H9 (cell line): ENCODE measurements at regions not wholly inside any gene's neighbourhood (a gene's known extent, or its start where the extent isn't known, plus 50 kb on each side); places are given as distances from the start of the nearest gene placed in this dataset.

Source experiments
- DNase-seq: peaks from one replicate; pipeline ENCODE4 v3.0.0-alpha.2; 2017
- H2AFZ ChIP-seq: one replicate; pipeline ENCODE4 v1.6.1; 2013; ENCODE audit warnings: mild to moderate bottlenecking, low read length, control low read depth, moderate library complexity
- H2AK5ac ChIP-seq: 2 replicates; pipeline ENCODE4 v1.6.1; 2013; ENCODE audit warnings: low read length, control low read depth, mixed read lengths; ENCODE audit not compliant: insufficient read length
- H2BK120ac ChIP-seq: one replicate; pipeline ENCODE4 v1.6.1; 2013; ENCODE audit warnings: low read depth, mild to moderate bottlenecking, low read length, control low read depth, inconsistent platforms; ENCODE audit not compliant: poor library complexity, severe bottlenecking
- H2BK12ac ChIP-seq: 2 replicates; pipeline ENCODE4 v1.6.1; 2013; ENCODE audit warnings: low read length, control low read depth, mixed read lengths, low read depth; ENCODE audit not compliant: insufficient read length
- H2BK15ac ChIP-seq: 2 replicates; pipeline ENCODE4 v1.6.1; 2013; ENCODE audit warnings: low read depth, low read length, control low read depth
- H2BK20ac ChIP-seq: one replicate; pipeline ENCODE4 v1.6.1; 2013; ENCODE audit warnings: low read depth, mild to moderate bottlenecking, low read length, control low read depth, inconsistent platforms; ENCODE audit not compliant: poor library complexity, severe bottlenecking
- H2BK5ac ChIP-seq: 2 replicates; pipeline ENCODE4 v1.6.1; 2013; ENCODE audit warnings: low read length, control low read depth, mixed read lengths; ENCODE audit not compliant: insufficient read length
- H3K14ac ChIP-seq: 2 replicates; pipeline ENCODE4 v1.6.1; 2013; ENCODE audit warnings: low read length, control low read depth; ENCODE audit not compliant: insufficient read depth
- H3K18ac ChIP-seq: 2 replicates; pipeline ENCODE4 v1.6.1; 2013; ENCODE audit warnings: low read depth, mild to moderate bottlenecking, mixed read lengths, low read length, control low read depth; ENCODE audit not compliant: insufficient read length
- H3K23ac ChIP-seq: 2 replicates; pipeline ENCODE4 v1.6.1; 2013; ENCODE audit warnings: low read length, control low read depth, mixed read lengths, low read depth; ENCODE audit not compliant: insufficient read length
- H3K23me2 ChIP-seq: 2 replicates; pipeline ENCODE4 v1.6.1; 2013; ENCODE audit warnings: low read depth, mild to moderate bottlenecking, mixed read lengths, low read length, control low read depth; ENCODE audit not compliant: insufficient read length, poor library complexity, severe bottlenecking
- H3K27ac ChIP-seq: 2 replicates; pipeline ENCODE4 v1.5.1; 2013; ENCODE audit warnings: low read length, control low read depth, mixed read lengths, low read depth; ENCODE audit not compliant: insufficient read length
- H3K27me3 ChIP-seq: 2 replicates; pipeline ENCODE4 v1.6.1; 2013; ENCODE audit warnings: low read length, control low read depth, inconsistent platforms; ENCODE audit not compliant: insufficient read depth
- H3K4ac ChIP-seq: 2 replicates; pipeline ENCODE4 v1.6.1; 2013; ENCODE audit warnings: low read depth, mild to moderate bottlenecking, control low read depth, inconsistent platforms, low read length, moderate library complexity
- H3K4me1 ChIP-seq: 2 replicates; pipeline ENCODE4 v1.6.1; 2013; ENCODE audit warnings: low read length, control low read depth, inconsistent platforms; ENCODE audit not compliant: insufficient read depth
- H3K4me2 ChIP-seq: 2 replicates; pipeline ENCODE4 v1.6.1; 2013; ENCODE audit warnings: low read length, control low read depth, mixed read lengths; ENCODE audit not compliant: insufficient read length, insufficient read depth
- H3K56ac ChIP-seq: 2 replicates; pipeline ENCODE4 v1.6.1; 2013; ENCODE audit warnings: low read depth, mild to moderate bottlenecking, mixed read lengths, low read length, control low read depth; ENCODE audit not compliant: insufficient read length
- H3K79me1 ChIP-seq: 2 replicates; pipeline ENCODE4 v1.6.1; 2013; ENCODE audit warnings: low read depth, mild to moderate bottlenecking, moderate library complexity, low read length, control low read depth, inconsistent platforms; ENCODE audit not compliant: insufficient read depth, poor library complexity, severe bottlenecking
- H3K79me2 ChIP-seq: 2 replicates; pipeline ENCODE4 v1.6.1; 2013; ENCODE audit warnings: low read length, control low read depth, inconsistent platforms; ENCODE audit not compliant: insufficient read depth
- H3K9ac ChIP-seq: 2 replicates; pipeline ENCODE4 v1.6.1; 2013; ENCODE audit warnings: low read length, control low read depth, mixed read lengths; ENCODE audit not compliant: insufficient read length; ENCODE audit errors: extremely low read depth
- H3K9me3 ChIP-seq: one replicate; pipeline ENCODE4 v1.6.1; 2013; ENCODE audit warnings: low read depth, low read length, inconsistent platforms; ENCODE audit not compliant: control insufficient read depth
- H3T11ph ChIP-seq: one replicate; pipeline ENCODE4 v1.6.1; 2013; ENCODE audit warnings: mild to moderate bottlenecking, low read length, control low read depth, inconsistent platforms
- H4K20me1 ChIP-seq: one replicate; pipeline ENCODE4 v1.6.1; 2013; ENCODE audit not compliant: control insufficient read depth, insufficient read length, insufficient read depth
- H4K5ac ChIP-seq: 2 replicates; pipeline ENCODE4 v1.6.1; 2013; ENCODE audit warnings: low read depth, mild to moderate bottlenecking, mixed read lengths, low read length, control low read depth; ENCODE audit not compliant: insufficient read length
- H4K8ac ChIP-seq: replicated peaks from 2 replicates; pipeline ENCODE4 v1.6.1; 2013; ENCODE audit warnings: low read length, control low read depth, mixed read lengths, low read depth; ENCODE audit not compliant: insufficient read length
- H4K91ac ChIP-seq: 2 replicates; pipeline ENCODE4 v1.6.1; 2013; ENCODE audit warnings: low read depth, mild to moderate bottlenecking, moderate library complexity, mixed read lengths, low read length, control low read depth; ENCODE audit not compliant: insufficient read length
- H3K27ac Mint-ChIP-seq, 3 experiments: 2 replicates in 2 of 3; 3 replicates in 1 of 3; pipeline ENCODE4 v1.8.0; 2020 to 2021; ENCODE audit warnings: mixed read lengths in 3 of 3, mild to moderate bottlenecking in 1 of 3, moderate library complexity in 1 of 3
- H3K27me3 Mint-ChIP-seq: 2 replicates; pipeline ENCODE4 v1.8.0; 2021; ENCODE audit warnings: low read depth, mild to moderate bottlenecking, moderate library complexity, mixed read lengths
- H3K36me3 Mint-ChIP-seq, 3 experiments: 2 replicates in 2 of 3; 3 replicates in 1 of 3; pipeline ENCODE4 v1.8.0; 2020 to 2021; ENCODE audit warnings: low read depth in 3 of 3, mixed read lengths in 3 of 3; ENCODE audit not compliant: insufficient read depth in 1 of 3
- H3K4me1 Mint-ChIP-seq, 2 experiments: 2 replicates each; pipeline ENCODE4 v1.8.0; 2020; ENCODE audit warnings: mixed read lengths in 2 of 2
- H3K4me3 Mint-ChIP-seq, 2 experiments: 2 replicates in 1 of 2; 3 replicates in 1 of 2; pipeline ENCODE4 v1.8.0; 2020 to 2021; ENCODE audit warnings: mild to moderate bottlenecking in 2 of 2, mixed read lengths in 2 of 2, moderate library complexity in 1 of 2
- H3K9me3 Mint-ChIP-seq, 2 experiments: 2 replicates in 1 of 2; 3 replicates in 1 of 2; pipeline ENCODE4 v1.8.0; 2020; ENCODE audit warnings: mild to moderate bottlenecking in 2 of 2, mixed read lengths in 2 of 2, moderate library complexity in 1 of 2
- WGBS: extraction: QIAGEN DNeasy Blood & Tissue Kit; methylation state at CpG from one replicate; pipeline ENCODE4 v1.1.7; 2013; ENCODE audit warnings: missing lambda C conversion rate, low lambda C conversion rate, mixed read lengths; ENCODE audit not compliant: insufficient read length; ENCODE audit errors: extremely low coverage; 5-methylcytosine and 5-hydroxymethylcytosine counted together
- TF ChIP-seq, protein P1 (sequence below): fragments of 200-600 bp; sonication (generic); conservative IDR thresholded peaks from 3 replicates; pipeline ENCODE4 v1.8.0; 2021; ENCODE audit warnings: antibody characterized with exemption, mild to moderate bottlenecking

DNA sequence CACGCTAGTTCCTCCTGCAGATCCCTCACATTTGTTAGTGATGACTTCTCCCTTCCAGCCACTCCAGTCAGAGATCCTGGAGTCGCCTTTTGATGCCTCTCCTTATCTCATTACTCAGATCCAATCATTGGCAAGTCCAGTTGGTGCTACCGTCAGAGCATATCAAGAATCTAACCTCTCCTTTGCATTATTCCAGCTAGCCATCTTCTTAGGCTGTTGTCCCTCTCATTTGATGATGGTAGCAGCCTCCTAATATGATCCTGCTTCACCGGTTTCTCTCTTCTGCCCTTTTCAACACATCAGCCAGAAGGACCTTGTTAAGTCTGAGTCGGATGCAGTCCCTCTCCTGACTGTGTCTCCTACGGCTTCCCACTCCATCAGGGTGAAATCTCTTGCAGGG, 305.6 kb downstream of the THBS2 start:
- H3K79me1 ChIP-seq = no peaks in the 10 kb centered on the region
- no peak overlapping the region for H2BK20ac ChIP-seq
- H2AFZ ChIP-seq = no peak overlapping the region
- no peak overlapping the region for H3T11ph ChIP-seq
- H2BK120ac ChIP-seq = no peak overlapping the region
- H3K27ac Mint-ChIP-seq = no peak overlapping the region
- no peak overlapping the region for H3K4me3 Mint-ChIP-seq
- peaks cover 4% of the 10 kb centered on the region; the same call in 1 of the 2 replicates for H3K27me3 Mint-ChIP-seq
- no peak overlapping the region for H3K56ac ChIP-seq
- peaks cover 6 to 11% (median 6%) of the 10 kb centered on the region in 3 experiments; a peak in 6 of 7 replicates for H3K36me3 Mint-ChIP-seq
- TF ChIP-seq, protein P1, sequence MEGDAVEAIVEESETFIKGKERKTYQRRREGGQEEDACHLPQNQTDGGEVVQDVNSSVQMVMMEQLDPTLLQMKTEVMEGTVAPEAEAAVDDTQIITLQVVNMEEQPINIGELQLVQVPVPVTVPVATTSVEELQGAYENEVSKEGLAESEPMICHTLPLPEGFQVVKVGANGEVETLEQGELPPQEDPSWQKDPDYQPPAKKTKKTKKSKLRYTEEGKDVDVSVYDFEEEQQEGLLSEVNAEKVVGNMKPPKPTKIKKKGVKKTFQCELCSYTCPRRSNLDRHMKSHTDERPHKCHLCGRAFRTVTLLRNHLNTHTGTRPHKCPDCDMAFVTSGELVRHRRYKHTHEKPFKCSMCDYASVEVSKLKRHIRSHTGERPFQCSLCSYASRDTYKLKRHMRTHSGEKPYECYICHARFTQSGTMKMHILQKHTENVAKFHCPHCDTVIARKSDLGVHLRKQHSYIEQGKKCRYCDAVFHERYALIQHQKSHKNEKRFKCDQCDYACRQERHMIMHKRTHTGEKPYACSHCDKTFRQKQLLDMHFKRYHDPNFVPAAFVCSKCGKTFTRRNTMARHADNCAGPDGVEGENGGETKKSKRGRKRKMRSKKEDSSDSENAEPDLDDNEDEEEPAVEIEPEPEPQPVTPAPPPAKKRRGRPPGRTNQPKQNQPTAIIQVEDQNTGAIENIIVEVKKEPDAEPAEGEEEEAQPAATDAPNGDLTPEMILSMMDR = no peak
- no peaks in the 10 kb centered on the region for H4K20me1 ChIP-seq
- no peak for DNase-seq
- H3K9me3 ChIP-seq = peaks cover 10% of the 10 kb centered on the region
- H3K9ac ChIP-seq = no peak overlapping the region
- H3K14ac ChIP-seq = no peak overlapping the region
- no peak overlapping the region for H4K8ac ChIP-seq
- H2AK5ac ChIP-seq = no peak overlapping the region
- H4K5ac ChIP-seq = no peak overlapping the region
- H3K18ac ChIP-seq = no peak overlapping the region
- H3K23ac ChIP-seq = no peak overlapping the region
- H3K4me1 ChIP-seq = no peaks in the 10 kb centered on the region
- H3K27me3 ChIP-seq = no peaks in the 10 kb centered on the region
- H3K4me2 ChIP-seq = no peak overlapping the region
- H3K27ac ChIP-seq = no peak overlapping the region
- no peaks in the 10 kb centered on the region for H3K23me2 ChIP-seq
- no peak overlapping the region for H2BK12ac ChIP-seq
- WGBS = no CpG with 5 or more reads among the region's 6 CpGs
- peaks cover 10 to 11% of the 10 kb centered on the region in 2 experiments for H3K9me3 Mint-ChIP-seq
- no peaks in the 10 kb centered on the region for H3K4me1 Mint-ChIP-seq
- H2BK15ac ChIP-seq = no peak overlapping the region
- H2BK5ac ChIP-seq = no peak overlapping the region
- H4K91ac ChIP-seq = no peak overlapping the region
- no peaks in the 10 kb centered on the region for H3K79me2 ChIP-seq
- no peak overlapping the region for H3K4ac ChIP-seq
